ENCODE measurements at regions not wholly inside any gene's neighbourhood (a gene's known extent, or its start where the extent isn't known, plus 50 kb on each side); places are given as distances from the start of the nearest gene placed in this dataset.

GRCh38 chr1:30819244-30819571 lies 61.6 kb upstream of the LAPTM5 start:
- DNase-seq = no peak

- DNase-seq = no peak
These were observed 61.1 kb upstream of the LAPTM5 start for GRCh38 chr1:30818568-30819243.

- DNase-seq = no peak
These were observed 60.0 kb upstream of the LAPTM5 start for GRCh38 chr1:30817548-30817947.

- DNase-seq = no peak
These were observed 59.5 kb upstream of the LAPTM5 start for GRCh38 chr1:30817077-30817438.

- DNase-seq = peak; percentile 59
These were observed 58.9 kb upstream of the LAPTM5 start for GRCh38 chr1:30816211-30817076.

- no peak for DNase-seq
These were observed 58.0 kb upstream of the LAPTM5 start for GRCh38 chr1:30815556-30815955.

- no peak for DNase-seq
These were observed 56.7 kb upstream of the LAPTM5 start for GRCh38 chr1:30814292-30814691.

- no peak for DNase-seq
These were observed 54.5 kb upstream of the LAPTM5 start for GRCh38 chr1:30812076-30812475.

- no peak for DNase-seq
These were observed 53.6 kb upstream of the LAPTM5 start for GRCh38 chr1:30811187-30811586.

GRCh38 chr1:30810416-30811080 lies 53.0 kb upstream of the LAPTM5 start:
- DNase-seq = no peak

- DNase-seq = no peak
These were observed 52.1 kb upstream of the LAPTM5 start for GRCh38 chr1:30809514-30810263.

- DNase-seq = no peak
These were observed 50.6 kb upstream of the LAPTM5 start for GRCh38 chr1:30808067-30808662.

- DNase-seq = peak; percentile 34
These were observed 49.9 kb upstream of the LAPTM5 start for GRCh38 chr1:30807318-30808066.

Measured in NCI-H146 (cell line).